Gastroesophageal sphincter (tissue), 4 donors: ENCODE measurements at regions not wholly inside any gene's neighbourhood (a gene's known extent, or its start where the extent isn't known, plus 50 kb on each side); places are given as distances from the start of the nearest gene placed in this dataset.

Experiments
- ATAC-seq: fragments of 150-250 bp; one replicate; pipeline ENCODE4 v1.9.1; 2016; ENCODE audit warnings: mild to moderate bottlenecking, moderate library complexity
- H3K27ac ChIP-seq, 4 donors: fragments of 200-600 bp; sonication (generic) in 3 of 4; 1 replicate in 3 of 4; 2 replicates in 1 of 4; pipeline ENCODE4 v1.5.1; 2016 to 2019
- H3K27me3 ChIP-seq: fragments of 200-600 bp; sonication (generic); one replicate; pipeline ENCODE4 v1.5.1; 2019
- H3K36me3 ChIP-seq, 2 donors: fragments of 200-600 bp; sonication (generic); one replicate each; pipeline ENCODE4 v1.5.1; 2019; ENCODE audit warnings: control low read depth in 1 of 2
- H3K4me1 ChIP-seq, 3 donors: fragments of 200-600 bp; sonication (generic); 1 replicate in 2 of 3; 2 replicates in 1 of 3; pipeline ENCODE4 v1.5.1; 2016 to 2019; ENCODE audit warnings: control low read depth in 2 of 3
- H3K4me3 ChIP-seq, 2 donors: fragments of 200-600 bp; sonication (generic); one replicate each; pipeline ENCODE4 v1.5.1; 2019; ENCODE audit warnings: mild to moderate bottlenecking in 1 of 2, moderate library complexity in 1 of 2
- H3K9me3 ChIP-seq, 3 donors: fragments of 200-600 bp; sonication (generic); one replicate each; pipeline ENCODE4 v1.5.1; 2017 to 2019; ENCODE audit warnings: control low read depth in 2 of 3
- CTCF ChIP-seq, 4 experiments: fragments of 200-600 bp in 2 of 4; fragments of 450-650 bp in 2 of 4; sonication (generic) in 1 of 4; IDR thresholded peaks; one replicate each; pipeline ENCODE4 v1.5.1; 2017 to 2019; ENCODE audit warnings: antibody characterized with exemption in 4 of 4, mild to moderate bottlenecking in 2 of 4, moderate library complexity in 2 of 4
- EP300 ChIP-seq: sonication (generic); formaldehyde crosslinking; IDR thresholded peaks from one replicate; pipeline ENCODE4 v1.6.1; 2017; ENCODE audit warnings: antibody characterized with exemption, mild to moderate bottlenecking
- POLR2A ChIP-seq, 2 donors: fragments of 450-650 bp; IDR thresholded peaks; one replicate each; pipeline ENCODE4 v1.6.1; 2017; ENCODE audit warnings: antibody characterized with exemption in 2 of 2, mild to moderate bottlenecking in 2 of 2, moderate library complexity in 1 of 2
- POLR2AphosphoS5 ChIP-seq: sonication (generic); formaldehyde crosslinking; IDR thresholded peaks from one replicate; pipeline ENCODE4 v1.6.1; 2017; ENCODE audit warnings: antibody characterized with exemption
- WGBS, 2 donors: methylation state at CpG; one replicate each; pipeline ENCODE4 v1.1.5; 2018; ENCODE audit warnings: low coverage in 1 of 2; 5-methylcytosine and 5-hydroxymethylcytosine counted together

GRCh38 chr10:10213237-10213636 lies 804.4 kb upstream of the CELF2 start:
- TF ChIP-seq POLR2AphosphoS5 = no peak
- TF ChIP-seq POLR2A (IDR thresholded peaks at IDR 0.05) = no peak
- no peak for TF ChIP-seq CTCF (IDR thresholded peaks at IDR 0.05)
- TF ChIP-seq EP300 = no peak
- H3K4me1 ChIP-seq = no peaks in the 10 kb centered on the region
- 85 to 93% methylated on average over 3 to 5 of the region's 5 CpGs for WGBS, 2 donors
- no peaks in the 10 kb centered on the region for H3K36me3 ChIP-seq
- H3K9me3 ChIP-seq = no peaks in the 10 kb centered on the region
- no peak overlapping the region for H3K4me3 ChIP-seq
- no peak for ATAC-seq
- H3K27ac ChIP-seq = no peak overlapping the region
- H3K27me3 ChIP-seq = no peaks in the 10 kb centered on the region

- ATAC-seq = no peak
- H3K36me3 ChIP-seq = no peaks in the 10 kb centered on the region
Observed at GRCh38 chr10:10222304-10222841, 795.3 kb upstream of the CELF2 start.

GRCh38 chr10:10223131-10223530 lies 794.5 kb upstream of the CELF2 start:
- H3K9me3 ChIP-seq = no peaks in the 10 kb centered on the region
- no peaks in the 10 kb centered on the region for H3K27me3 ChIP-seq
- no peak for TF ChIP-seq POLR2AphosphoS5
- no peak for TF ChIP-seq CTCF (IDR thresholded peaks at IDR 0.05)
- no peak for TF ChIP-seq EP300
- TF ChIP-seq POLR2A (IDR thresholded peaks at IDR 0.05) = no peak
- no peak for ATAC-seq
- WGBS, 2 donors = 90 to 100% methylated on average over 1 to 3 of the region's 3 CpGs
- H3K36me3 ChIP-seq = no peaks in the 10 kb centered on the region
- no peak overlapping the region for H3K4me3 ChIP-seq
- H3K27ac ChIP-seq = no peak overlapping the region
- H3K4me1 ChIP-seq = no peaks in the 10 kb centered on the region

More at GRCh38 chr10:10222304-10222841, 795.3 kb upstream of the CELF2 start:
- Histone ChIP-seq H3K9me3 (no peaks in the 10 kb centered on the region), H3K4me3 (no peak overlapping the region), H3K27ac (no peak overlapping the region), H3K4me1 (no peaks in the 10 kb centered on the region), H3K27me3 (no peaks in the 10 kb centered on the region)
- no peak for TF ChIP-seq POLR2AphosphoS5
- TF ChIP-seq CTCF (IDR thresholded peaks at IDR 0.05) = no peak
- no peak for TF ChIP-seq POLR2A (IDR thresholded peaks at IDR 0.05)
- WGBS, 2 donors = 63 to 83% methylated on average over 1 to 4 of the region's 4 CpGs

GRCh38 chr10:10225136-10225676 lies 792.5 kb upstream of the CELF2 start:
- Histone ChIP-seq H3K4me1 (no peaks in the 10 kb centered on the region), H3K36me3 (no peaks in the 10 kb centered on the region), H3K27me3 (no peaks in the 10 kb centered on the region), H3K9me3 (no peaks in the 10 kb centered on the region), H3K4me3 (no peak overlapping the region), H3K27ac (no peak overlapping the region)
- 49 to 64% methylated on average over 4 of the region's 4 CpGs for whole genome bisulfite sequencing, 2 donors
- TF ChIP-seq POLR2A (IDR thresholded peaks at IDR 0.05) (no peak), EP300 (no peak), CTCF (IDR thresholded peaks at IDR 0.05) (no peak), POLR2AphosphoS5 (no peak)
- no peak for ATAC-seq

GRCh38 chr10:10233229-10233628 lies 784.4 kb upstream of the CELF2 start:
- Histone ChIP-seq H3K27ac (no peak overlapping the region), H3K36me3 (no peaks in the 10 kb centered on the region), H3K27me3 (no peaks in the 10 kb centered on the region), H3K4me3 (no peak overlapping the region), H3K4me1 (no peaks in the 10 kb centered on the region), H3K9me3 (no peaks in the 10 kb centered on the region)
- TF ChIP-seq POLR2A (IDR thresholded peaks at IDR 0.05) = no peak
- TF ChIP-seq POLR2AphosphoS5 = no peak
- TF ChIP-seq CTCF (IDR thresholded peaks at IDR 0.05) = no peak
- TF ChIP-seq EP300 = no peak
- 44 to 67% methylated on average over 1 to 2 of the region's 2 CpGs for WGBS, 2 donors
- ATAC-seq = no peak
